HG03045 (cell line): ENCODE measurements at regions not wholly inside any gene's neighbourhood (a gene's known extent, or its start where the extent isn't known, plus 50 kb on each side); places are given as distances from the start of the nearest gene placed in this dataset.
"Not testable (repeated sequence)": the region's sequence is repeated elsewhere in the genome, so short reads cannot be mapped to it uniquely, and the experiment has no call there.

Experiments
- ATAC-seq: cut with Tn5 transposase; IDR thresholded peaks from one replicate; pipeline ENCODE4 v1.9.1; 2021; ENCODE audit warnings: mild to moderate bottlenecking, moderate library complexity; ENCODE audit not compliant: unreplicated experiment

- ATAC-seq: no peak
These were observed 63.1 kb upstream of the UNC93A start for GRCh38 chr6:167227984-167228383.

- ATAC-seq: no peak
These were observed 61.5 kb upstream of the UNC93A start for GRCh38 chr6:167229586-167229985.

DNA sequence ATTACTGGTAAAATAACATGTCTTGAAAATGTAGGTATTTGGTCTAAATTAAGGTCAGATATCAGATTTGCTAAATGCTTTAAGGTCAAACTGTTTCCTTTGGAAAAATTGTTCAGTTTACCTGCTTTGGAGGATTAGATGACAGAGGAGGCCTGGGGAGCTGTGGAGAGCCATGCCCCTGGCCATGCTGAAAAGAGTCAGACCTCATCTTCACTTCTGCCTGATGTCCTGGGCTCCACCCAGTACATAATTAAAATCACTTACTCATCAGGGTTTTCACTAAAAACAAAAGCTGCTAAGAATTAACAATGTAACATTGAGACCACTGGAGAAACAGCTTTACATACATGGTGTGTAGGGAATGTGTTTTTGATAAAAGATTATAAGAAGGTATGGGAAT lies 60.8 kb upstream of the UNC93A start:
- ATAC-seq: no peak

DNA sequence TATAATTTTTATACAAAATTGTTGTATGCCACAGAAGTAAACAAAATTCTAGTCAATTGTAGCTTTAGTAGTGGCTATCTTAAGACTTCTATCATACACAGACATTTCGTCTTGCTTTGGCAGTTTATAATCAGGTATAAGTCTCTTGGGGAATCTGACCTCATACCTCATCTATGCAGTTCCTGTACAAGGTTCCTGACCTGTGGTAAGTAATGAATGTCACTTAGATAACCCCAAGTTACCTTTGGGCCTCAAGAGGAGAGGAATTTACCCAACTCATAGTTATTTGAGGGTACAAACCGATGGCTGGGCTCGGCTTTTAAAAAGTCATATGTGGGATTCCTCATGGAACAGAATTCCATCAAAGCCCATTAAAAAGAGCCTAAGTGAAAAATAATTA lies 58.8 kb upstream of the UNC93A start:
- ATAC-seq: no peak

DNA sequence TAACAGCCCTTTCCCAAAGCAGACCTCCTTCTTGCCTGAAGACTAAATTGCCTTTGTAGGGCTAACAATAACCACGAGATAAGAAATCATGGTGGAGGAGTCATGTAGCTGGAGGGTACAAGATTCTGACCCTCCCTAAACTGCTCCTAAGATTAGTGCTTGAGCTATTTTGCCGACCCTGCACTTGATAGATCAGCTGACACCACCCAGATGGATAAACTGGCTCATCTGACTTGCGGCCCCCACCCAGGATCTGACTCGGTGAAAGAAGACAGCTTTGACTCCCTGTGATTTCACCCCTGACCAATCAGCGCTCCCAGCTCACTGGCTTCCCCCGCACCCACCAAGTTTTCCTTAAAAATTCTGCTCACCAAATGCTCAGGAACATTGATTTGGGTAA lies 57.6 kb upstream of the UNC93A start:
- no peak for ATAC-seq

DNA sequence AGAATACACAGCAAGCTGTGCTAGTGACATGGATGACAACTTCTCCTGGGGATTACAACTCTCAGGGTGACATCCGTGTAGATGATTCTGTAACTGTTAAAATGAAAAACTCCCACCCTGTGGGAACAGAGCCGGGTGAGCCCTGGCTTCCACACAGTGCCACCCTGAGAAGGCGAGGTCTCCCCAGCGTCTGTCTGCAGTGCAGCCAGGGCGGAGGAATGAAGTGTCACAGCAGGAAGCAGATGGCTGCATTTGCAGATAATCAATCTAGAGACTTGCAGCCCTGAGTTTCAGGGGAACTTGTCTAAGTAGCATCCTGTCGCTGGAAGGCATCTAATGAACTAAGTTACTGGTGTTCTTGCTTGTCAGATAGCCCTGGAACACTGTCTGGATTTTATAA lies 56.5 kb upstream of the UNC93A start:
- not testable (repeated sequence) for ATAC-seq

- ATAC-seq: no peak
These were observed 56.1 kb upstream of the UNC93A start for GRCh38 chr6:167235005-167235404.

GRCh38 chr6:167235421-167236238 lies 55.5 kb upstream of the UNC93A start:
- ATAC-seq: no peak

DNA sequence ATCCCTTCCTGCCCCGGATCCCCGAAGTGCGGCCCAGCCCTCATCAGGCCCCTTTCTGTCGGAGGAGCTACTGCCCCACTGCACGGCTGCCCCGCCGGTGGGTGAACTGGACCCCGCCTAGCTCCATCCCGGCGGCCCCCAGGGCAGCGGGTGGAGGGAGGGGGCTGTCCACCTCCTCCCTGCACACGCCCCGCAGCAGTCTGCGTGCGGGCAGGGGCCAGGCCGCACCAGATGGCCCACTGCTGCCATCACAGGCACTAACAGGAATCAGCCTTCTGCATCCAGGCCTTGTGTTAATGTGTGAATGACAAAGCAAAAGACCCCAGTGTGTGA lies 54.9 kb upstream of the UNC93A start:
- ATAC-seq: no peak

DNA sequence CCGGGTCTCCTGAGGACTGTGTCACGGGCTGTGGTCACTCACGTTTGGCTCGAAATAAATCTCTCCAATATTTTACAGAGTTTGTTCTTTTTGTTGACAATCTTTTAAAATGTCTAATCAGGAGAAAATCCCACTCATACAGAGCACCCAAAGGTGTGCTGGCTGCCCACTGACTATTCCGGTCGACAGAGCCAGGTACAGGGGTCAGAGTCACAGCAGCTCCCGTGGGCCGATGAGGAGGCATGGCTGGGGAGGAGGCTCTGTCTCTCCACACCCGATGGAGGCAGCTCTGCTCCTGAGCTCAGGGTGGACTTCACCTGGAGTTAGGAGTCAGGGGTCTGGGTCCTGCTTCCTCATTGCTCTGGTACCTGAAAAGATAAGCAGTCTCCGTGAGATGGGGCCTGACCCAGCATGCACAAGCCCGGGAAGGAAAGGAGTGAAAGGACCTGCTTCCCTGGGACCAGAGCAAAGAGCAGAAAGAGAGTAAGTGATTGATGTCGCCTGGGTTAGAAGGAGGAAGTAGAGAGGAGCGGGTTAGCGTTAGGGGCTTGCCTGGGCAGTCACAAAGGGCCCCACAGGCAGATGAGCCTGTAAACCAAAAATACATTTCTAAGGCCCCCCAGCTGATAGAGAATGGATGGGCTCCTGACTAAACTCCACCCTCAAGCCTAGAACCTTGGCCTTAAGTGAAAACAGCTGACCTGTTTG lies 53.5 kb upstream of the UNC93A start:
- no peak for ATAC-seq

DNA sequence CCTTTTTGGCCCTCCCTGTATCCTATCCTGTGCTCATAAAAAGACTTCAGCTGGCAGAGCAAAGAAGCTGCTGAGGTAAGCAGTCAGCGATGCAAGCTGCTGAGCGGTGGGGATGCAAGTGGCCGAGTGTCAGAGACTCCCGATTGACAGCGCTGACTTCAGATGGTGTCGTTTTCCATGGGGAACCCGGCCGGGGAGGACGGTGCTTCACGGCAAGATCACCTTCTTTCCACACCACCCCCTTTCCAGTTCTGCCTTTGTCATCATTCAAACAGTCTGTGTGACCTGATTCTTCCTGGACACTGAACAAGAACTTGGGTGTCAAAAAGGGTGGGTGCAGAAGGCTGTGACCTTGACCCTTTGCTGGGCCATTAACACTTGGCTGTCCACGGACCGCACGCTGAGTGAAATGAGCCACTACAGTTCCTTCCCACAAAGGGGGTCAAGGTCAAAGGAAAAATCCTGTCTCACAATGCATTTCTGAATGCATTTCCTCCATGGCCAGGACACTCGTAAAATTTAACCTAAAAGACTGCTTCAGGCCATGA lies 52.9 kb upstream of the UNC93A start:
- ATAC-seq: no peak

- ATAC-seq: no peak
These were observed 52.2 kb upstream of the UNC93A start for GRCh38 chr6:167238694-167239467.

- ATAC-seq: not testable (repeated sequence)
These were observed 51.6 kb upstream of the UNC93A start for GRCh38 chr6:167239470-167239869.

- no peak for ATAC-seq
These were observed 51.0 kb upstream of the UNC93A start for GRCh38 chr6:167240034-167240541.
